Limb (tissue), 2 donors: ENCODE measurements at regions not wholly inside any gene's neighbourhood (a gene's known extent, or its start where the extent isn't known, plus 50 kb on each side); places are given as distances from the start of the nearest gene placed in this dataset.

ENCODE experiments used
- DNase-seq, 2 donors: peaks; one replicate each; pipeline ENCODE4 v3.0.0-alpha.2; 2016; ENCODE audit errors: extremely low spot score in 2 of 2

DNA sequence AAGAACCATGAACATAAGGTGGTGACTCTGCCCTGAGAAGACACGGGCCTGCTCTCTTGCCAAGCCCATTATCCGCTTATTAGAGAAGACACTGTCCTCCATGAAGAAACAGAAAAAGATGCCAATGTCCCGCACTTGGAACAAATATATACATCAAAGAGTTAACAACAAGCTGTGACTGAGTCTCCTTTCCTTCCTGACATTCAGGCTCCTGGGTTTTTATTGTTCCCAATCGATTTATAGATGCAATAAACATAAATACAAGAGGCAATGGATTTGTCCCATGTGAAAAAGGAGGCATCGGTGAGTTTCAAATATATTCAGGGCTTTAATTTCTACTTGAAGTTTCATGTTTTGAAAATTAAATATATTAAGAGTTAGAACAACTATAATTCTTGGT is 169.2 kb upstream of the CPEB2 start:
- no peak for DNase-seq

DNA sequence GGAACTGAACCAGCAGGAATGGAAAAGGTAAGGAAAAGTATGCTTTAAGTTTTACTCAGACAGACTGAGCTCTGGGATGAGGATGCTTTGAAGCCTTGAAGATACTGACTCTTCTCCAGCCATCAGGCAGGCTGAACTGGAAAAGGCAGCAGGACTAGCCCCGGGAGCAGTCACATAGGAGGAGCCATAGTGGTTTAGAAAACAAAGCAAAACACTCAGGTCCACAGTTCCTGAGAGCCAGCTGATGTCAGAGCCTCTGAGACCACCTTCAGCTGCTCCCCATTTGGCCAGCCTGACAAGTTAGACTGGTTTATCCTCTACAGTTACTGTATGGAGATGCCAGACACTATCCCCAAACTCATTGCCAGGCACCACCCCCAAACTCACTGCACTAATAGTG is 167.9 kb upstream of the CPEB2 start:
- DNase-seq, result no peak

DNA sequence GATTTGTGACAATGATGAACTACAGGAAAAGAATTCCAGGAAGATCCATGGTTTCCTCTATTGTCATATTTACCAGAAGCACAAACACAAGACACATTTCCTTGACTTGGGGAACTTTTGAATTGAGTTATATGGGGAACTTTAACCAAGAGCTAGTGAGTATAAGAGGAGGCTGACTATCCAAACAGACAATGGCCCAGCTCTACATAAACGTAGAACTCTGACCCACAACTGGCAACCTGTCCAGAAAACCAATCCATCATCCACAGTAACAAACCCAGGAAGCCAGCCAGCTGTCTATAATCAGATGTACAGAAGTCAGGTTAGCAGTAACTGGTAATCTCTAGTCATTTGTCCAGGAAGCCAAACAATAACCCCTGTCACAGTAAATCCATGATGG is 167.0 kb upstream of the CPEB2 start:
- DNase-seq, result no peak

DNA sequence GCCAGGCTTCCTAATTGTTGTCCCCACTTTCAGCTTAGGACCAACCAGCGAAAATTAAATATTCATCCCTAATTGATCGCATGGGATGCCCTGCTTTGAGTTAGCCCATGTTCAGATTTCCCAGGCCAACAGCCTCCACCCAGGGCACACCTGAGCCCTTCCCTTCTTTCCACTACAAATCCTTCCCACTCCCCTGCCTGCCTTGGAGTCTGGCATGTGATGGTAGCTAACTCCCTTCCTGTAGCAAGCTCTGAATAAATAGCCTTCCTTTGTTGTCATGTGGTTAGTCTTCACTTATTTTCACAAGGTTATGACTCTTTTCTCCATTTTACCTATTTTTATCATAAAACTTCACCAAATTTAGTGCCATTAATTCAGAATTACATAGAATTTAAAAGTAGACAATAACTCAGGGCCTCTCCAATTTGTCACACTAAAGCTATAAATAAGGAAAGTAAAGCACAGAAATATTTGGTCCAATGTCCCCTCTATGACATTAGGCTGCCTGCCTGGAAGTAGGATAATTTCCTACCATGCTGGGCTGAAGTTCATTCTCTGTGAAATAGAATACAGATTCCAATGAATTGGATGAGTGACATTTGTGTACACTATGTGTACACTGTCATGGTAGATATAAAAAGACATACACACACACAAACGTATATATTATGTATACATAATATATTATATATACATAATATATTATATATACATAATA is 166.4 kb upstream of the CPEB2 start:
- no peak for DNase-seq

DNA sequence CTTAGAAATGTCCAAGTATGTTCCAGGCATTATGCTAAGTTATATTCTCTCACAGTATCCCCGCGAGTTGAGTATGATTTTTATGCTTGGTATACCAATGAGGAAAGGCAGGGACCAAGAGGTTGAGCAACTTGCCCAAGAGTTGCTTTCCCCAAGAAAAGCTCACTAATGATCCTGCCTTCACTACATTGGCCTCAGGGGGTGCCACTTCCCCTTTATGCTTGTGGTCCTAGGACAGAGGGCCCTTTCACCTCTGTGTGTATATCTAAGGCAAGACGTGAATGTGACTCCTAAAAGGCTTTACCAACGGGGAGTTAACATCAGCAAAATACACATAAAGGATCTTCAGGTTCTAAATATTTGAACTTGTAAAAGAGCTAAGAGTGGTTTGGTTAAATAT is 164.4 kb upstream of the CPEB2 start:
- DNase-seq, result no peak

DNA sequence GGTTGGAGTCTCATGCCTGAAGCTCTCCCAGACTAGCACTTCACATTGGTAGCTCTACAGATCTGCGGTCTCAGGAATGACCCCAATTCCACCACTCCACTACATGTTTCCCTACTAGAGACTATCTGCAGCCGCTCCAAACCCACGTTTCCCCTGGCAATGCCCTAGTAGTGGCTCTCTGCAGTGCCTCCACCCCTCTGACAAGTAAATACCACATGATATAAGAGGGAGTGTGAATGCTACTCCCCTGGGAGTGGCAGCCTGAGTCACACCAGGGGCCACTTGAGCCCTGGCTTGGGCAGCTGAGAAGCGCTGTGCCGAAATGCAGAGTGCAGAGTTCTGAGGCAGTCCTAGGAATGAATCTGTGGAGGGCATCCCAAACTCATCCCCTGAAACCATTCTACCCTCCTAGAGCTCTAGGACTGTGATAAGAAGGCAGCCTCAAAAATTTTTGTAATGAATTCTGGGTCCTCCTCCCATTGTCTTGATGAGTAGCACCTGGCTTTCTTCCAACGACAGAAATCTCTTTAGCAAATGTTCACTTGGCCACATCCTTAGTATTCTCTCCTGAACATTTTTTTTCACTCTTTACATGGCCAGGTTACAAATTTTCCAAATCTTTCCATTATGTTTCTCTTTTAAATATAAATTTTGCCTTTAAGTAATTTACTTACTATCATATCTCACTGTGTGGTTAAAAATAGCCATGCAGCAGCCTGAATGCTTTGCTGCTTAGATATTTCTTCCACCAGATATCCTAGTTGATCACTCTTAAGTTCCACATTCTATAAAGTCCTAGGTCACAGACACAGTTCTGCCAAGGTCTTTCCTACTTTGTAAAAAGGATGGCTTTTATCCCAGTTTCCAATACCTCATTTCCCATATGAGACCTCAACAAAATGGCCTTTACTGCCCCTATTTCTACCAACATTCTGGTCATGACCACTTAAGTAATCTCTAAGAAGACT is 160.2 kb upstream of the CPEB2 start:
- no peak for DNase-seq

DNA sequence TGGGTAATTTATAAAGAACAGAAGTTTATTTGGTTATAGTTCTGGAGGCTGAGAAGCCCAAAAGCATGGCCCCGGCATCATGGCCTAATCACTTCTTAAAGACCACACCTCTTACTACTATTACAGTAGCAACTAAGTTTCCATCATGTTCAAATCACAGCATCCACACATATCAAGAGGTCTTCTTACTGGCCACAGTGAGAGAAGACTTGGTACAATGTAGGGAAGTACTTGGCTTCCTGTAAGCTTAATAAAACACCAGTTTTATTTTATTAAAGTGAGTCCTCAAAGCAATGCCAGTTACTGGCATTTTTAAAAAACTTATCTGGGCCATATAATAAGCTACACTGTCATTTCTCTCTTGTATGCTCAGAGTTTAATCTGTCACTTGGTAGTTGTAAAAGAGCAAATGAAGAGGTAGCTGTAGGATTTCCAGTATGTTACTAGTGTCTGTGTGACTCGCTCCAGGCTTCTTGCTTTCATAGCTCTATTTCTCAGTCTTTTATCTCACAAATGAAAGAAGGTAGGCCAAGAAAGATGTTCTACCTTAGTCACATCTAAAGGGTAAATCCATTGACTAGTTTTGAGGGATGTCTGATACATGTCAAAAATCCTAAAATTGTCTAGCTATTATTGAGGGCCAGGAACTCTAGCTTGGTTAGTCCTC is 159.2 kb upstream of the CPEB2 start:
- DNase-seq, result no peak

DNA sequence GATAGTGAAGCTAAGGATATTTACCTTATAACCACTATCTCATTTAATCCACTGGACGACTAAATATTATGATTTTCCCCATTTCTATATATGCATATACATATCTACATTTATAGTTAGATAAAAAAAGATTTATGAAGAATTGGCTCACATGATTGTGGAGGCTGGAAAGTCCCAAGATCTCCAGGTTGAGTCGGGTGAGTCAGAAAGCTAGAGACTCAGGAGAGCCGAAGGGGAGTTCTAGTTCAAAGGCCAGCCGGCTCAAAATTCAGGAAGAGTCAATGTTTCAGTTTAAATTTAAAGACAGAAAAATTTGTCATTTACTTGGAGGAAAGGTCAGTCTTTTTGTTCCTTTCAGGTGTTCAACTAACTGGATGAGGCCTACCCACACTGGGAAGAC is 158.2 kb upstream of the CPEB2 start:
- DNase-seq, result no peak

DNA sequence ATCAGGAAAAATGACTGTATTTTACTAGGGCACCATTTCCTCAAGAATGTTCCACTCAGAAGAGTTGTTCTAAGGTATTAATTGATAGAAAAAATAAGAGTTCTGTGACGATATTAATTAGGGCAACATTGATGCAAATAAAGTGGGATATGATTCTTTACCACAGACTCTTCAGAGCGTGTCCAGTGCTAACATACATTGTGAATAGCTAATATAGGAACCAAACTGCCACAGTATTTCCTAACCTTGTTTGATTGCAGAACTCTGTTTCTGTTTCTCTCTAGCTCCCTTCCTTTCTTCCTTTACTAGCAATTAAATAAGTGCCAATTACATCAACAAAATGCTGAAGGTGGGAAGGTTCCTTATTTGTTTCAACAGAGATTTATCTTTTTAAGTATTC is 154.1 kb upstream of the CPEB2 start:
- DNase-seq, result no peak

DNA sequence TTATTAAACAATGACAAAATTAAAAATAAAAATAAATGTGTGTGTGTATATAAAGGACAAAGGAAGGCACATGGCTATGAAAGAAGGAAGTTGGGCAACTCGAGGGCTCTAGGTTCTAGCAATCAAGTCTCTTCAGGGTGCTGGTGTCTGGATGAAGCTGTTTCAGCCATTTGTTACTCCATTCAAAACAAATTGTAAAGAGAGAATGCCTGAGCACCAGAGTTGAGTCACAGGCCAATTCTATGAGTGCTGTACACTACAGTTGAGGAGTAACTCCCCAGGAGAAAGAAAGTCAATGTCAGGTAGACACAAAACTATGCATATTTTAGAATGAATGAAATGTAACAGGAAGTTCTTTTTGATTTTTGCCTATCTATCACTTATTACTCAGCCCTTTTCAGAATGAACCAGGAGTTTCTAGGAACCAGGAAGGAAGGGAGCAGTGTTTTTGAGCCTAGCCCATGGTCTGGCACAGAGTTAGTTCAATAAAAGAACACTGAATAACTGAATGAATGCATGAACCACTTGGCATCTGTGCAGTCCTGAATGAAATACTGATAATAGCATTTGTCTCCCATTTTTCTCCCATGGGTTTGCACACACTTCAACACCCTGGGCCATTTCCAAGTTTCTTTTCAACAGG is 151.7 kb upstream of the CPEB2 start:
- no peak for DNase-seq

DNA sequence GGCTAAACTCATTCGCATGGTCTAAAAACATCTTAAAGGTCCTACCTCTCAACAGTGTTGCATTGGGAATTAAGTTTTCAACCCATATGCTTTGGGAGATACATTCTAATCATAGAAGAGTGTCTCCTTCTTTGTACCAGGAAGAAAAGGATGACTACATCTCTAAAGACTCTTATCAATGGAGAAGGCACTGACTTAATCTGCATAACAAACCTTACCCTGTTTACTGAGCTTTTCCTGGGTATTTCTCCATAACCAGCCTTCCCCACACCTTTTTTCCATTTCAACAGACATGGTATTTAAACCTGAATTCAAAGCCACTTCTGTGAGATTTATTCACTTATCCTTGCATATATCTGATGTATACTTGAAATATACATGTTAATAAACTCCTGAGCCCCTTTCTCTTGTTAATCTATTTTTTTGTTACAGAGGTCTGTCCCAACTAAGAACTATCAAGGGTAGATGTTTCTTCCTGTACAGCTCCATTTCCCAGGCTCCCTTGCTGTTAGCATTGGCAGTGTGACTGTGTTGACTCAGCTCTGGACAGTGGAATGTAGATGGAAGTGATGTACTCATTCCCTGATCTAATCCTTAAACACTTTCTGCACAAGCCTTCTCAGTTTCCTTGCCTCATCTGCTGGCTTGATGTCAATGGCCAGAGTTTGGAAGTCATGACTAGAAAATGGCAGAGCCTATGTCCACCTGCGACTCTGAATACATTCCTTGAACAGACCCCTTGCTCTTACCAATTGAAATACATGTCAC is 148.9 kb upstream of the CPEB2 start:
- DNase-seq, result no peak

DNA sequence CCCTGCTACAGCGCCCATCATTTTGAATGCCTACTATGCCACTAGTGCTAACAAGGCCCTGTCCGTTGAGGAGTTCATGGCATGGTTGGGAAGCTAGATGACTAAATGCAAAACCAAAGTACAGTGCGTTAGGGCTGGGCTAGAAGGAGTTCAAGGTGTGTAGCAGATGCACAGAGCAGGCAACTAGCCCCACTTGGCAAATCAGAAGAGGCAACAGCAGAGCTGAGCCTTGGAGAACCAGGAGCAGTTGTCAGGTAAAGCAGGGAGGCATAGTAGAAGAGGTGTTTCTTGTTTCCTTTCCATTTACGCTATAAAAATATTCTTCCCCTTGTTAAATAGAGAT is 146.6 kb upstream of the CPEB2 start:
- DNase-seq, result no peak

DNA sequence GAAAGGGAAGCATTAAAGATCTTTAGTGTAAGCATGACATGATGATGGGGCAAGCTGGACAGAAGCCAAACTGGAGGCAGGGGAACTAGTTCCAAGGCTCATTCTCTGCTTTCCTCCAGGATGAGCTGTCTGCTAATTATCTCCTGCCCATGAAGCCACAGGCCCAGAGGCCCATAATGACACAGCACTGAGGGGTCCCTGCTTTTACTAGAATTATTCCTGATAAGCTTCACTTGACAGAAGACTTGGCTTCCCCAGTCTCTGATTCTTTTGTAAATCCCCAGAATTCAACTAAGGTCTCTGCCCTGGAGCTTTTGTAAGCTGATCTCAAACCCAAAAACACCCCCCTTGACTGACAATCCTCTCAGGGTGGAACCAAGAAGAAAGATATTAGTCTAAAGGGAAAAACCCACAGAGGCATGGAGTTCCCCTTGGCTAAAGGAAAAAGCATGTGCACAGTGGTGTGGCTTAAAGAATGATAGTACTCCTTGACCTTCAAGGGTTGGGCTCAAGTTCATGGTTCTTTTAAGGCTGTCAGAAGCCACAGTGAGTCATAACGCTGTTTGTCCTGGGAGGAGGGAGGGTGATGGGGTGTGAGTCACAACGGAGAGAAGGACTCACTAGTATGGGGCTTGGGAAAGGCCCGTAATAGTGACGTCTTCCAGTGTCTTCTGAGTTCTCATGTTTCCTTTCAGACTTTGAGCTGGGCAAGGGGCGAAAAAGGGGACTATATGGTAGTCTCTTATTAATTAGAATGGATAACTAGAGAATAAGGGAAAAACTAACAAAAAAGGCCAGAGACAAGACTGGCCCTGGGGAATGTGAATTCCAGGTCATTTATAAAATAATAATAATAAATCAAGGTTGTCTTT is 146.0 kb upstream of the CPEB2 start:
- DNase-seq, result no peak

DNA sequence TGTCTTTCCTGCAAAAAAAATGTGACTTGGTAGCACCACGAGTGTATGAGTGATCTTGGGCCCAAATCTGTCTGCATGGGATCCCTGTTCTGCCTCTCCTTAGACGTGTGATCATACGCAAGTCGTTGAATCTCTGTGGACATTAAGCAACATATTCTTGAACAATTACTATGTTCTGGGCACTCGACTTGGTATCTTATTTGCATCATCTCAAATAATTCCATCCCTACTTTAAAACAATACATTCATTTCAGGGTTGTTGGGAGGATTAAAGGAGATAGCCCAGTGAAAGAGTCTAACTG is 145.4 kb upstream of the CPEB2 start:
- DNase-seq, result no peak

DNA sequence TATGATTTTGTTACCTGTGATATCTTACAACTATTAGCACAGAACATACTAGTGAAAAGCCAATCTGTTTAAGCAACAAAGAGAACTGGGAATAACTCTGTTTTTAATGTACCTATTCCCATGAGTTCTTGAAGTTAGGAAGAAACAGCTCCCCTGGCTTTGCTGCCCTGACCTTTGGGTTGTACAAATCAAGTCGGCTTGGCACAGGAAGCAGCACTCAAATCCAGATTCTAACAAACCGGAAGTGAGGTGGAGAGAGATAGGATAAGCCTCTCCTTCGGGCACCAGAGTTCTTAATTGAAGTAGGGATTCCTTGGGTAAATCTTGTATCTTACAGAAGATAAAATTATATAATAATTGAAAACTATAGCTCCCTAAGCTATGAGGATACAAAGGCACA is 144.8 kb upstream of the CPEB2 start:
- no peak for DNase-seq

DNA sequence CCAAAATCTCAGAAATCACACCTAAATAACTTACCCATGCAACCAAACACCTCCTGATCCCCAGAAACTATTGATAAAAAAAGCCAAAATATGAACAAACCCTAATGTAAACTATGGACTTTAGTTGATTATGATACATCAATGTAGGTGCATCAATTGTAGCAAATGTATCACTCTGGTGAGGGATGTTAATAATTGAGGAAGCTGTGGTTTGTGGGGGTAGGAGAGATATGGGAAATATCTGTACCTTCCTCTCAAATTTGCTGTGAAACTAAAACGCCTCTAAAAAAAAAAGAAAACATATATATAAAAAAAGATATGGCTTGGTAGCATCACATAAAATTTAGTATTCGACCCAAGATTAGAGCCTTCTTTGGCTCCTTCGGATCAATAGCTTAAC is 144.3 kb upstream of the CPEB2 start:
- DNase-seq, result no peak

DNA sequence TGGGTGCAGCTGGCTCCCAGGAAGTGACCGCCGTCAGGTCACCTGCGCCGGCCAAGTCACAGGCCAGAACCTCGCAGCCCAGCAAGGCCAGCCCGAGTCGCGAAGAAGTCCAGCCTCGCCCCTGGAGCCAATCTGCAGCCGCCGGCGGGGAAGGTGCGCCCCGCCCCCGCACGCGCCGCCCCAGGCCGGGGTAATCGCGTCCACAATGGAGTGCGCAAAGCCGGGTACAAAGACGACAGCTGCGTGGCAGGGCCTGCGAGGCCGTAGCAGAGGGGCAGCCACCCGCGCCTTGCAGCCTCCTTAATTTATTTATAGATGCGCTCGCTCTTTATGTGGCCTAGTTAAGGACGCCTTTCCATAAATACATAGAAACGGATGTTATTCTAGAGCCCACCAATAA is 139.4 kb upstream of the CPEB2 start:
- DNase-seq, result peak in 1 of 2 donors; percentile 58

DNA sequence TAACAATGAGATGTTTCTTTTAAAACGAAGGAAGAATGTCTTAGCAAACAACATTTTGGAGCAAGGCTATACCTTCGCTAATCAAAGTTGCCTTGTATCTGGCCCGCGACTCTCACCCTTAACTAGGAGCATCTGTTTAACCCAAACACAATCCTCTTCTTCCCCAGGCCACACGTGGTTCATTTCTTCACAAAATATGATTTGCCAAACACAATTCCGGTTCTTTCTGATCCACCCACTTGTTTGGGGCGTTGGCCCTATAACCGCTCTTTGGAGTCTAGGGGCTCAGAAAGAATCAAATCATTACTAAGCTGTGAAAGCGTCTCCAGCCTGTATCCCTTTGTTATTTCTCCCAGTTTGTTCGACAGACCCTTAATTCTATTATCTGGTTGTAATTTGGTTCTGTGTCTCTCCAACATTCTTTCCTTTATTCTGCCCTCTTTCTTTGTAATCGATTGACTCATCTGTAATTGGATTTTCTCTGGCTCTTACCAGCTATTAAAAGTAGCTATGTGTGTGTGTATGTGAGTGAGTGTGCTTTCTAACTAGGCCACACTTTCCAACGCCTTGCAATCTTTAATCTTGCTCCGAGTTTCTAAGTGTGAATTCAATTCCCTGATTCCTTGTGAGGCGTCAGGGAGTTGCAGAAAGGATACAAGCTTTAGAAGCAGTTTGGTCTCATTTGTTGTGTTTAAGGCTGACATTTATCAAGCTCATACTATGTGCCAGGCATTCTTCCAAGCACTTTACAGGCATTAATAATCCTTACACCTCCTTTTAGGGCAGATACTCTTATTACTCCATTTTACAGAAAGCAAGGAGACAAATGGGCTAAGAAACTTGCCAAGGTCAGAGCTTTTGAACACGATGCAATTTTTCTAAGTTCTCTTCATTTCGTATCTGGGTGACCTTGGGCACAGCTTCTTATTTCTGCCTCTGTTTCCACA is 138.6 kb upstream of the CPEB2 start:
- DNase-seq, result no peak

DNA sequence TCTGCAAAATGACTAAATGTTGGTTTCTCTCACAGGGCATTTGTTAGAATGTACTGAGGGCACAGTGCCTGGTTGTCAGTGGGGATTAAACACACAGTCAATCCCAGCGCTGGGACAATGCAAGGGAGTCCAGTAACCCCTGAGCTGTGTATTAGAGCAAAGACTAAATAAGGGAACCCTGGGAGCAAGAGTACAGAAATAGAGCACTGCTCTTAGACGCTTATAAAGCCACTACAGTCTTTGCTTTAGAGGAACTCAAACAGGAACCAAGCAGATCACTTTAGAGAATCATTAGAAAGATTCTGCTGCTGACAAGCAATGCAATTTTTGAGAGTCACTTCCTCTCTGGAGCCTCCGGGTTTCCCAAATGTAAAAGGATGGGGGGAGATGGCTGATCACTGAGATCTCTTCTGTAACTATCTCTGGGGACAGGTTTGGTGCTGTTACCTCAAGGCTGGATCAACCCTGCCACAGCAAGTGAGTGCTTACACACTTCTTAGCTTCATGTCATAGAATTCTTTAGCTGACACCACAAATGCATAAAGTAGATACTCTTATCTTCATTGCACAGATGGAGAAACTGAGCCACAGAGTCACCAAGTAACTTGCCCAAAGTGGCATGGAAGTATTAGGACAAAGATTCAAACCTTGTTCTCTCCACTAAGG is 137.8 kb upstream of the CPEB2 start:
- no peak for DNase-seq
